ENCODE measurements at regions not wholly inside any gene's neighbourhood (a gene's known extent, or its start where the extent isn't known, plus 50 kb on each side); places are given as distances from the start of the nearest gene placed in this dataset.

- H3K27ac ChIP-seq (ENCODE audit: insufficient read depth, low read length) = no peak overlapping the region
- no peaks in the 10 kb centered on the region for H3K79me1 ChIP-seq (ENCODE audit: low read depth in 1 of 2, low read length in 2 of 2)
- no peak overlapping the region for H2BK20ac ChIP-seq (ENCODE audit: low read depth, low read length)
- no peak overlapping the region for H3K56ac ChIP-seq (ENCODE audit: extremely low read depth, insufficient read depth, low read length)
- H4K20me1 ChIP-seq (ENCODE audit: insufficient read depth, low read length) = no peaks in the 10 kb centered on the region
- no peak overlapping the region for H4K5ac ChIP-seq (ENCODE audit: low read depth, low read length)
- H3K4me3 ChIP-seq (ENCODE audit: insufficient read depth, low read depth, low read length) = no peak overlapping the region
- no peak overlapping the region for H2BK15ac ChIP-seq (ENCODE audit: low read depth, low read length)
- no peak overlapping the region for H2BK5ac ChIP-seq (ENCODE audit: low read depth, low read length, poor library complexity, severe bottlenecking)
- no peak overlapping the region for H3K23ac ChIP-seq (ENCODE audit: low read depth, low read length)
- no peak overlapping the region for H2AFZ ChIP-seq (replicated peaks; ENCODE audit: low read length, poor library complexity)
- no peak overlapping the region for H2AK5ac ChIP-seq (ENCODE audit: low read depth, low read length)
- no CpG with 5 or more reads among the region's 1 CpG for WGBS, 2 experiments (ENCODE audit: extremely low coverage in 2 of 2, insufficient read length in 1 of 2)
- no peak overlapping the region for H3K4ac ChIP-seq (ENCODE audit: low read depth, low read length)
- H3K9ac ChIP-seq (ENCODE audit: low read depth, low read length) = no peak overlapping the region
- no peaks in the 10 kb centered on the region for H3K27me3 ChIP-seq (ENCODE audit: control insufficient read depth, insufficient read depth, low read length)
- in situ Hi-C loops (cut with MboI; ENCODE audit: low sequenced_read_pairs) = no loop called here
- H2BK120ac ChIP-seq (ENCODE audit: low read depth, low read length) = no peak overlapping the region
- no peak overlapping the region for H4K91ac ChIP-seq (ENCODE audit: insufficient read depth, low read depth, low read length)
- no peak overlapping the region for H4K8ac ChIP-seq (ENCODE audit: low read depth in 2 of 2, low read length in 2 of 2)
- intact Hi-C loops (cut with micrococcal nuclease) = no loop called here
- H3K36me3 ChIP-seq (ENCODE audit: control insufficient read depth, insufficient read depth, low read length) = no peaks in the 10 kb centered on the region
- BruUV-seq (replicated peaks) = no TSS peak
- no peaks in the 10 kb centered on the region for H3K4me1 ChIP-seq (ENCODE audit: control insufficient read depth, insufficient read depth, low read length)
- ChIA-PET CTCF (interaction anchor here (0.6 to 0.8 kb wide), 2 partner anchors 40 to 131 kb away, joined by 3 read pairs; no protein-coding TSS in a partner anchor), POLR2A (ENCODE audit: unreplicated experiment) (no interaction called here)
- ATAC-seq (ENCODE audit: low read depth) (no peak), DNase-seq (no peak)
- dilution Hi-C loops (cut with HindIII; ENCODE audit: low sequenced_read_pairs, unreplicated experiment) = no loop called here
- no peaks in the 10 kb centered on the region for H3K9me3 ChIP-seq (ENCODE audit: control insufficient read depth, insufficient read depth, low read length)
- no peak for TF ChIP-seq CEBPB (IDR thresholded peaks at IDR 0.05; ENCODE audit: low read depth, low read length)
- TF ChIP-seq FOS (IDR thresholded peaks at IDR 0.05; ENCODE audit: low read depth, low read length) = no peak
- TF ChIP-seq SMC3 (IDR thresholded peaks at IDR 0.05; ENCODE audit: low read depth, low read length) = no peak
- TF ChIP-seq MXI1 (IDR thresholded peaks at IDR 0.05; ENCODE audit: borderline replicate concordance, low read depth, low read length) = no peak
- TF ChIP-seq CTCF (conservative IDR thresholded peaks at IDR 0.05; ENCODE audit: low read depth, low read length) = no peak
- TF ChIP-seq RCOR1 (IDR thresholded peaks at IDR 0.05; ENCODE audit: insufficient replicate concordance, low read length) = no peak
- H3K18ac ChIP-seq (ENCODE audit: low read depth, low read length) = no peak overlapping the region
- H3K4me2 ChIP-seq (ENCODE audit: low read depth, low read length) = no peak overlapping the region
- no peaks in the 10 kb centered on the region for H3K9me1 ChIP-seq (ENCODE audit: insufficient read depth, low read length)
- H3K14ac ChIP-seq (replicated peaks; ENCODE audit: low read depth, low read length) = no peak overlapping the region
- no peak overlapping the region for H2AK9ac ChIP-seq (replicated peaks; ENCODE audit: low read depth, low read length, poor library complexity)
These were observed 286.1 kb upstream of the ESRRG start for GRCh38 chr1:217009376-217009775.

Data from IMR-90 (cell line).